Hepatic stellate cell (primary cell): ENCODE measurements at regions not wholly inside any gene's neighbourhood (a gene's known extent, or its start where the extent isn't known, plus 50 kb on each side); places are given as distances from the start of the nearest gene placed in this dataset.

Source experiments
- DNase-seq: peaks from one replicate; pipeline ENCODE4 v3.0.0; 2011; ENCODE audit warnings: low spot score

- no peak for DNase-seq
Measured at GRCh38 chr7:119436882-119437281, 836.1 kb upstream of the KCND2 start.

- no peak for DNase-seq
Measured at GRCh38 chr7:119438315-119438714, 834.7 kb upstream of the KCND2 start.

- no peak for DNase-seq
Measured at GRCh38 chr7:119439192-119439591, 833.8 kb upstream of the KCND2 start.

GRCh38 chr7:119452401-119452800 is 820.6 kb upstream of the KCND2 start:
- DNase-seq = peak; percentile 6

GRCh38 chr7:119465798-119466305 is 807.1 kb upstream of the KCND2 start:
- DNase-seq = no peak

- no peak for DNase-seq
Measured at GRCh38 chr7:119472408-119473038, 800.5 kb upstream of the KCND2 start.

GRCh38 chr7:119482209-119482608 is 790.8 kb upstream of the KCND2 start:
- DNase-seq = peak; percentile 25

- no peak for DNase-seq
Measured at GRCh38 chr7:119482671-119483070, 790.3 kb upstream of the KCND2 start.

GRCh38 chr7:119483364-119483763 is 789.6 kb upstream of the KCND2 start:
- no peak for DNase-seq

- peak; percentile 1 for DNase-seq
Measured at GRCh38 chr7:119514326-119514725, 758.6 kb upstream of the KCND2 start.

- no peak for DNase-seq
Measured at GRCh38 chr7:119515214-119515613, 757.8 kb upstream of the KCND2 start.

- no peak for DNase-seq
Measured at GRCh38 chr7:119515962-119516361, 757.0 kb upstream of the KCND2 start.

- DNase-seq = no peak
Measured at GRCh38 chr7:119522263-119522662, 750.7 kb upstream of the KCND2 start.

GRCh38 chr7:119522698-119523097 is 750.3 kb upstream of the KCND2 start:
- no peak for DNase-seq

GRCh38 chr7:119545118-119545517 is 727.9 kb upstream of the KCND2 start:
- DNase-seq = no peak

- no peak for DNase-seq
Measured at GRCh38 chr7:119555788-119556187, 717.2 kb upstream of the KCND2 start.

GRCh38 chr7:119556436-119556835 is 716.5 kb upstream of the KCND2 start:
- DNase-seq = no peak

- no peak for DNase-seq
Measured at GRCh38 chr7:119561751-119562150, 711.2 kb upstream of the KCND2 start.

- no peak for DNase-seq
Measured at GRCh38 chr7:119562839-119563238, 710.1 kb upstream of the KCND2 start.

GRCh38 chr7:119571666-119572065 is 701.3 kb upstream of the KCND2 start:
- DNase-seq = no peak

- no peak for DNase-seq
Measured at GRCh38 chr7:119572132-119572531, 700.8 kb upstream of the KCND2 start.

- DNase-seq = no peak
Measured at GRCh38 chr7:119572541-119572940, 700.4 kb upstream of the KCND2 start.

GRCh38 chr7:119578116-119578515 is 694.9 kb upstream of the KCND2 start:
- DNase-seq = no peak

- DNase-seq = no peak
Measured at GRCh38 chr7:119594956-119595355, 678.0 kb upstream of the KCND2 start.
